ENCODE measurements at regions not wholly inside any gene's neighbourhood (a gene's known extent, or its start where the extent isn't known, plus 50 kb on each side); places are given as distances from the start of the nearest gene placed in this dataset.
"Not testable (repeated sequence)": the region's sequence is repeated elsewhere in the genome, so short reads cannot be mapped to it uniquely, and the experiment has no call there.

DNA sequence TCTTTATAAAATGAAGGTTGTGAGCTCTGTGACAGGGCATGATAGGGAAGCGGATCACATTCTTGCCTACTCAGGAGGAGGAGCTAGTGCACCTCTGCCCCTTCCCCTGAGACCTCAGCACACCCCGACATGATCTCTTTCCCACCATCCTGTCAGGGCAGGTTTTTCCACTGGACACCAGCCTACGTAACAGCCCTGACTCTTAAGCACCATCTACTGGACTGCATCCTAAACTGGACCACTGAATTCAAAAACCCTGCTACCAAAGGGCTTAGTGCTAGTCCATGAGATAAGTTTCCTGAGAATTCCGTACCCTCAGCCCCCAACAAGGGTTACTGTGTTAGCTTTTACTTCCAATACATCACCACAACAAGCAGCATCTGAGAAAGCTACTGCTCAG is 68.5 kb upstream of the FCGR1A start:
- TF ChIP-seq, protein P1, sequence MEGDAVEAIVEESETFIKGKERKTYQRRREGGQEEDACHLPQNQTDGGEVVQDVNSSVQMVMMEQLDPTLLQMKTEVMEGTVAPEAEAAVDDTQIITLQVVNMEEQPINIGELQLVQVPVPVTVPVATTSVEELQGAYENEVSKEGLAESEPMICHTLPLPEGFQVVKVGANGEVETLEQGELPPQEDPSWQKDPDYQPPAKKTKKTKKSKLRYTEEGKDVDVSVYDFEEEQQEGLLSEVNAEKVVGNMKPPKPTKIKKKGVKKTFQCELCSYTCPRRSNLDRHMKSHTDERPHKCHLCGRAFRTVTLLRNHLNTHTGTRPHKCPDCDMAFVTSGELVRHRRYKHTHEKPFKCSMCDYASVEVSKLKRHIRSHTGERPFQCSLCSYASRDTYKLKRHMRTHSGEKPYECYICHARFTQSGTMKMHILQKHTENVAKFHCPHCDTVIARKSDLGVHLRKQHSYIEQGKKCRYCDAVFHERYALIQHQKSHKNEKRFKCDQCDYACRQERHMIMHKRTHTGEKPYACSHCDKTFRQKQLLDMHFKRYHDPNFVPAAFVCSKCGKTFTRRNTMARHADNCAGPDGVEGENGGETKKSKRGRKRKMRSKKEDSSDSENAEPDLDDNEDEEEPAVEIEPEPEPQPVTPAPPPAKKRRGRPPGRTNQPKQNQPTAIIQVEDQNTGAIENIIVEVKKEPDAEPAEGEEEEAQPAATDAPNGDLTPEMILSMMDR (IDR thresholded peaks at IDR 0.05), result not testable (repeated sequence)
- TF ChIP-seq POLR2A (IDR thresholded peaks at IDR 0.05), result not testable (repeated sequence)

Measured in body of pancreas (tissue), 4 donors.